Neutrophil (primary cell): ENCODE measurements at regions not wholly inside any gene's neighbourhood (a gene's known extent, or its start where the extent isn't known, plus 50 kb on each side); places are given as distances from the start of the nearest gene placed in this dataset.
"Not testable (repeated sequence)": the region's sequence is repeated elsewhere in the genome, so short reads cannot be mapped to it uniquely, and the experiment has no call there.

Source experiments
- H3K27ac ChIP-seq: fragments of 200-600 bp; sonication (generic); 2 replicates; pipeline ENCODE4 v1.5.1; 2016; ENCODE audit warnings: mild to moderate bottlenecking, moderate library complexity
- H3K27me3 ChIP-seq: fragments of 200-600 bp; sonication (generic); 2 replicates; pipeline ENCODE4 v1.6.0; 2016; ENCODE audit warnings: mild to moderate bottlenecking
- H3K36me3 ChIP-seq: fragments of 200-600 bp; sonication (generic); 2 replicates; pipeline ENCODE4 v1.5.1; 2017
- H3K4me1 ChIP-seq, 2 experiments: fragments of 200-600 bp in 1 of 2; sonication (generic) in 1 of 2; 1 replicate in 1 of 2; 2 replicates in 1 of 2; pipeline versions ENCODE4 v1.5.1 to v1.6.1; 2013 to 2016; ENCODE audit warnings: low read depth in 1 of 2, low read length in 1 of 2, mild to moderate bottlenecking in 1 of 2, moderate library complexity in 1 of 2; ENCODE audit not compliant: control insufficient read depth in 1 of 2, insufficient read depth in 1 of 2
- H3K4me3 ChIP-seq, 2 experiments: fragments of 200-600 bp in 1 of 2; sonication (generic) in 1 of 2; 1 replicate in 1 of 2; 2 replicates in 1 of 2; pipeline ENCODE4 v1.5.1; 2013 to 2016; ENCODE audit warnings: low read depth in 1 of 2, low read length in 1 of 2, mild to moderate bottlenecking in 1 of 2, moderate library complexity in 1 of 2
- H3K9me3 ChIP-seq: fragments of 200-600 bp; sonication (generic); 2 replicates; pipeline ENCODE4 v1.5.1; 2016
- CTCF ChIP-seq: fragments of 200-600 bp; sonication (generic); IDR thresholded peaks from 2 replicates; pipeline ENCODE4 v1.5.1; 2016; ENCODE audit warnings: antibody characterized with exemption

GRCh38 chr16:79946252-79946651 lies 345.7 kb upstream of the MAF start:
- H3K27me3 ChIP-seq = no peaks in the 10 kb centered on the region
- H3K4me1 ChIP-seq = no peaks in the 10 kb centered on the region
- H3K27ac ChIP-seq = no peak overlapping the region
- no peak for TF ChIP-seq CTCF
- H3K4me3 ChIP-seq = no peak overlapping the region
- no peaks in the 10 kb centered on the region for H3K9me3 ChIP-seq
- no peaks in the 10 kb centered on the region for H3K36me3 ChIP-seq

GRCh38 chr16:79943736-79944135 lies 343.2 kb upstream of the MAF start:
- no peak overlapping the region for H3K4me3 ChIP-seq
- H3K9me3 ChIP-seq = no peaks in the 10 kb centered on the region
- no peaks in the 10 kb centered on the region for H3K4me1 ChIP-seq
- TF ChIP-seq CTCF = no peak
- no peaks in the 10 kb centered on the region for H3K27me3 ChIP-seq
- no peak overlapping the region for H3K27ac ChIP-seq
- no peaks in the 10 kb centered on the region for H3K36me3 ChIP-seq

- H3K4me1 ChIP-seq = no peaks in the 10 kb centered on the region
- H3K36me3 ChIP-seq = no peaks in the 10 kb centered on the region
- H3K4me3 ChIP-seq = no peak overlapping the region
- TF ChIP-seq CTCF = no peak
- H3K27ac ChIP-seq = no peak overlapping the region
- H3K27me3 ChIP-seq = no peaks in the 10 kb centered on the region
- H3K9me3 ChIP-seq = no peaks in the 10 kb centered on the region
These were observed 338.0 kb upstream of the MAF start for GRCh38 chr16:79938575-79938974.

GRCh38 chr16:79937671-79938070 lies 337.1 kb upstream of the MAF start:
- not testable (repeated sequence) for H3K36me3 ChIP-seq, H3K27ac ChIP-seq, H3K27me3 ChIP-seq

GRCh38 chr16:79933603-79934002 lies 333.1 kb upstream of the MAF start:
- Histone ChIP-seq H3K36me3 (no peaks in the 10 kb centered on the region), H3K27me3 (no peaks in the 10 kb centered on the region)
- TF ChIP-seq CTCF = no peak

More at GRCh38 chr16:79937671-79938070, 337.1 kb upstream of the MAF start:
- not testable (repeated sequence) for H3K4me1 ChIP-seq, H3K4me3 ChIP-seq, H3K9me3 ChIP-seq

GRCh38 chr16:79932572-79932971 lies 332.0 kb upstream of the MAF start:
- H3K27ac ChIP-seq = no peak overlapping the region
- no peak for TF ChIP-seq CTCF
- no peaks in the 10 kb centered on the region for H3K36me3 ChIP-seq

More at GRCh38 chr16:79933603-79934002, 333.1 kb upstream of the MAF start:
- Histone ChIP-seq H3K9me3 (no peaks in the 10 kb centered on the region), H3K4me1 (no peaks in the 10 kb centered on the region), H3K27ac (no peak overlapping the region), H3K4me3 (no peak overlapping the region)

More at GRCh38 chr16:79932572-79932971, 332.0 kb upstream of the MAF start:
- H3K27me3 ChIP-seq = no peaks in the 10 kb centered on the region
- no peak overlapping the region for H3K4me3 ChIP-seq
- no peaks in the 10 kb centered on the region for H3K9me3 ChIP-seq
- H3K4me1 ChIP-seq = no peaks in the 10 kb centered on the region
